ENCODE measurements at regions not wholly inside any gene's neighbourhood (a gene's known extent, or its start where the extent isn't known, plus 50 kb on each side); places are given as distances from the start of the nearest gene placed in this dataset.
"Not testable (repeated sequence)": the region's sequence is repeated elsewhere in the genome, so short reads cannot be mapped to it uniquely, and the experiment has no call there.

DNA sequence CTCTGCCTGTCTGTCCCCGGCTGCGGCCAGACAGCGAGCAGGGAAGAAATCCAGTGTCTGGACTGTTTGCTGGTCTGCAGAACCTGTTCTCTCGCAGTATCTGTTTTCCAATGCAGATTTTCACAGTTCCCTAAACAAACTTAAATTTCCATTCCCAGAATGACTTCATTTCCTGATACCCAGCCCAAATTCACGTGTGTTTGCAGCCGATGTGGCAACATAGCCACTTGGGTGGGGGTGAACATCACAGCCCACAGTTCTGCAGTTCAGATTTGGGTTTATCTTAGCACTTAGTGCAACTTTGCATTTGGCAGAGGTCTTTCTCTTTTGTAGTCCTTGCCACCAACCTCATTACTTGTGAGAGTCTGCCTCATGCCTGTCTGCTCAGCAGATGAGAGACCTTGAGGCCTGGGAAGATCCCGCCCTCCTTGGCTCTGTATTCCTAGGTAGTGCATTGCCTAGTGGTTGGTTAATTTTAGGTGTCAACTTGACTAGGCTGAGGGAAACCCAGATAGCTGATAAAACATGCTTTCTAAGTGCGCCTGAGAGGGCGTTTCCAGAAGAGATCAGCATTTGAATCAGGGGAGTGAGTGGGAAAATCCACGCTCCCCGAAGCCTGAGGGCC, 122.8 kb upstream of the FAM20C start:
- TF ChIP-seq, protein P1, sequence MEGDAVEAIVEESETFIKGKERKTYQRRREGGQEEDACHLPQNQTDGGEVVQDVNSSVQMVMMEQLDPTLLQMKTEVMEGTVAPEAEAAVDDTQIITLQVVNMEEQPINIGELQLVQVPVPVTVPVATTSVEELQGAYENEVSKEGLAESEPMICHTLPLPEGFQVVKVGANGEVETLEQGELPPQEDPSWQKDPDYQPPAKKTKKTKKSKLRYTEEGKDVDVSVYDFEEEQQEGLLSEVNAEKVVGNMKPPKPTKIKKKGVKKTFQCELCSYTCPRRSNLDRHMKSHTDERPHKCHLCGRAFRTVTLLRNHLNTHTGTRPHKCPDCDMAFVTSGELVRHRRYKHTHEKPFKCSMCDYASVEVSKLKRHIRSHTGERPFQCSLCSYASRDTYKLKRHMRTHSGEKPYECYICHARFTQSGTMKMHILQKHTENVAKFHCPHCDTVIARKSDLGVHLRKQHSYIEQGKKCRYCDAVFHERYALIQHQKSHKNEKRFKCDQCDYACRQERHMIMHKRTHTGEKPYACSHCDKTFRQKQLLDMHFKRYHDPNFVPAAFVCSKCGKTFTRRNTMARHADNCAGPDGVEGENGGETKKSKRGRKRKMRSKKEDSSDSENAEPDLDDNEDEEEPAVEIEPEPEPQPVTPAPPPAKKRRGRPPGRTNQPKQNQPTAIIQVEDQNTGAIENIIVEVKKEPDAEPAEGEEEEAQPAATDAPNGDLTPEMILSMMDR (IDR thresholded peaks at IDR 0.05): not testable (repeated sequence)
- TF ChIP-seq POLR2A, POLR2AphosphoS5, EP300 (IDR thresholded peaks at IDR 0.05): not testable (repeated sequence)
